M059J (cell line): ENCODE measurements at regions not wholly inside any gene's neighbourhood (a gene's known extent, or its start where the extent isn't known, plus 50 kb on each side); places are given as distances from the start of the nearest gene placed in this dataset.
"Not testable (repeated sequence)": the region's sequence is repeated elsewhere in the genome, so short reads cannot be mapped to it uniquely, and the experiment has no call there.

Source experiments
- DNase-seq: peaks from one replicate; pipeline ENCODE4 v3.0.0-alpha.2; 2012; ENCODE audit warnings: low read depth

DNA sequence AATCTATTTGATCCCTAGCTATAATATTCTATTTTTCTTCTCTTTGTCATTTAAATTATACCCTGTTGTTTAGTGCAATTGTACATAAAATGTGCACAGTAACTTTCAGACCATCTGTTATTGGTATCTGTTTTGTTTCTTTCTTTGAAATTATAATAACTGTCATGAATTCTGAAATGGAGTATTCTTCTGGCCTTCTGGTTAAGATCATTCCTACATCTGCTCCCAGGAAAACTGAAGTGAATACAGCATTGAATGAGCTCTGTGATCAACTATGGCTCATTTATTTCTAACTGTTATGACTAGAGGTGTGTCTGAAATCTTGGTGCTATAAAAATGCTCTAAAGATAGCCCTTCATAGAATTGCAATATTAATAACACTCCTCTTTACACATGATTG, 788.4 kb upstream of the TMEFF2 start:
- no peak for DNase-seq

DNA sequence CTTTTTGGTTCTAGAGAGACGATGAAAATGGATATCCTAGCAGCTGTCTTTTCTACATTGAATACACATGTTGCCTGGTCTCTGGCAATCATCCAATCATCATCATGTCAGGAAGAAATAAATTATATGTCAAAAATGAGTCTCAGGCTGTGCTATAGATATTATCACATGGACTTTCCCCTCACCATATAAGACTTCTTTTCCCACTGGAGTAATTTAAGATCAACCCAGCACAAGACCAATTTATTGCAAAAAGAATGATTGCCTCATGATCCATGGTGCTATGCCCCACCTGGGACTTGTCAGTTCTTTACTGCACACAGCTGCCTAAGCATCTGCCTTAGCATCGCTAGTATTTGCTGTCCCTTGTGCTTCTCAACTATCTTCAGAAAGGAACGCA, 783.7 kb upstream of the TMEFF2 start:
- DNase-seq: no peak

DNA sequence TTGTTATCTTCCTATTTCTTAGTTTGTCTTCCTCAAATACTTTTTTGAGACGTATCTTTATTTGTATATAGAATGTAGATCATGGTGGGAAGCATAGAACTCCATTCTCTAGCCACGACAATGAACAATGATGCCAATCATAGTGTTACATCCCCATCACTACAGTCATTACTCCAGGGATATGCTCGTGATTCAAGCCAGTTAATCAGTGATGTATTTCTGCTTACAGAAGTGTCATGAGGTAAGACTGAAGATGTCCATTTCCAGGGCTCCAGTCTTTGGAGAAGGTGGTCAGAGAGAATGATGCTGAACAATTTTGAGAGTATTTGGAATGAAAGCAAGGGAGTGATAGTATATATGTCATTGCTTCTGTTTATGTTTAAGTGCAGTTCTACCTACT, 777.2 kb upstream of the TMEFF2 start:
- no peak for DNase-seq

DNA sequence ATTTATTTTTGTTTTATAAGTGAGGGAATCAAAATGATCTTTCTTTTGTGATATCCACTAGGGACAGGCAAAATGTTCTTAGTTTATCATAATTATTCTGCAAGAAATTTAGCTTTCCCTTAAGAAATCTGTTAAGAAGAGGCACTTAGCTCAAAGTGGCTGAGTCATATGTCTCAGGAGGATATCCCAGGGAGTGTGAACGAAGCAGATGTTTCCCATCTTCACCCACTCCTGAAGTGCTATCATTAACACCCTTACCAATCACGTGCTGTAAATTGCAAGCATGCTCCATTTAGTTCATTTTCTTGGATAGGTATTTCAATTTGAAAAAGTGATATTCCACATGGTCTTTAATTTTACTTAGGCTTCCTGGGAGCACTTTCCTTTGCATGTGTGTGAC, 774.3 kb upstream of the TMEFF2 start:
- no peak for DNase-seq

DNA sequence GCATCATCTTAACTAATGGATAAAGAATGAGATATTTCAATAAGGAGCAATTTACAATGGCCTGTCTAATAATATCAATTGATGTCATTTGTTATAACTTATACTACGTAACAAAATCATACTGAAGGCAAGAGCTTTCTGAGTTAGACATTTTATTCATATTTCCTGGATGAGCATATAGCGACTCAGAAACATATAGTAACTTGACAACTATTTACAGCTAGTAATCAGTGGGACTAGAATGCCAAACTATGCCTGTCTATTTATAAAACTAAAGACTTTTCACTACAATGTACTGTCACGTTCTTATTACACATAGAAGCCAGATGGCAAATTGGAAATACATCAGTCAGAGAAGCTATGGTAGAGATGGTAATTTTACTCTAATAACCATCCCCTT, 766.2 kb upstream of the TMEFF2 start:
- no peak for DNase-seq

DNA sequence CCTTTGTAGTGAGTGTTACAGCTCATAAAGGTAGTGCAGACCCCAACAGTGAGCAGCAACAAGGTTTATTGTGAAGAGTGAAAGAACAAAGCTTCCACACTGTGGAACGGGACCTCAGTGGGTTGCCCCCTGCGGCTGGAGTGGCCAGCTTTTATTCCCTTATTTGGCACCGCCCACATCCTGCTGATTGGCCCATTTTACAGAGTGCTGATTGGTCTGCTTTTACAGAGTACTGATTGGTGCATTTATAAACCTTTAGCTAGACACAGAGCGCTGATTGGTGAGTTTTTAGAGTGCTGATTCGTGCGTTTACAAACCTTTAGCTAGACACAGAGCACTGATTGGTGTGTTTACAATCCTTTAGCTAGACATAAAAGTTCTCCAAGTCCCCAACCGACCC, 763.9 kb upstream of the TMEFF2 start:
- not testable (repeated sequence) for DNase-seq

DNA sequence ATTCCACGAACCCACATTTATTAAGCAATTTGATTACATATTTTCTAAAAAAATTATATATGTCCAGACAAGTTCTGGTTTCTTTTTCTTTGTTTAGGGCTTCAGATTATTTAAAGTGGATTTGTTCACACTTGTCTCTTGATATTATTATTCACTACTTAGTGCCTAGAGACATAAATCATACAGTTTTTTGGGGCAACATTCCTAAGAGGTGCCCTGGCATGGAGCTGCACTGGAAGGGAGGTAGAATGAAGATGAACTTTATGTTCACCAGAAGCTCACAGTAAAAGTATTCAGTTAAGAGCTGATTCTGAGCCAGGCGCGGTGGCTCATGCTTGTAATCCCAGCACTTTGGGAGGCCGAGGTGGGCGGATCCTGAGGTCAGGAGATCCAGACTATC, 762.7 kb upstream of the TMEFF2 start:
- no peak for DNase-seq

DNA sequence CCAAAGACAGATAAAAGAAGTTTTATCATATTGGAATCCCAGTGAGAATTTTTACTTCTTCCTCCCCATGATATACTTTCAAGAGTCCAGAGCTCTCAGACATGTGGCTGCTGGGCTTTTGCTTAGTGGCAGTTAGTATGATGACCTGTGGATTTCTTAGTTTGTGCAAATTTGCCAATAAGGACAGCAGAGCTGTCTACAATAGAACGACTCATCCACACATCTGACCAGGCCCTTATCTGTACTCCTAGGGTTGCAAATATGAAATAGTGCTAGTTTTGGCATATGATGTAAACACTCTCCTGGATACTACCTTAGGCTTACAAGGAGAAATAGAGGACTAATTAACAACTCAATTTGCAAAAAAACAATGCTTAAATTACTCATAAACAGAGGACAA, 758.4 kb upstream of the TMEFF2 start:
- no peak for DNase-seq

DNA sequence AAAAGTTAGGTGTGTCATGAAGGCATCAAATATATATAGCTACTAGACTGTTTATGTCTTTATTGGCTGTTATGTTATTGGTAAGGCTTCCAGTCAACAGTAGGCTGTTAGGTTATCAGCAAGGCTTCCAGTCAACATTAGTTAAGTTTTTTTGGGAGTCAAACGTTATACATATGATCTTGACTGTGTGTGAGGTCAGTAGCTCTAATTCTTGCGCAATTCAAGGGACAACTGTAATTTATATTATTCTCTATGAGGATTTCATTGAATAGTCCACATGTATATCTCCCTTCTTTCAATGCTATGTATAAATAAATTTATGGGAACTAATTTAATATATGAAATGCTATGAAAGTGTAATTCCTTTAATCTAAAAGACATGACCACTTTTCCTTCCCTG, 757.5 kb upstream of the TMEFF2 start:
- DNase-seq: no peak

DNA sequence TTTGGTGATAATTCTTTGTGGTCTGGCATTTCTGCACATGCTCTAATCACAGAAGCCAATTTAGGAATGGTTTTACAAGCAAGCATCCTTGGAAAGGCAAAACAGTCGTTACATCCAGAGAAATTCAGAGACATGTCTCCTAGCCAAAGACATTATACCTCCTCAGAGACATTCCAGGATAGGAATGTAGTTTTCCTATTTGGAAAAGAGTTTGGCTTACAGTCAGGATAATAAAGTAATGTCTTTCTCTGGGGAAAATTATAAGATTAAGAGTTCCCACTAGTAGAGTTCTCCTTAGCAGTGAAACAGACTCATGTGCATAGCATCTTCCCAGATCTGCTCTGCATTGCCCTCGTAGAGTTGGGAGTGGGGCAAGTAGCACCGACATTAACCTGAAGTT, 753.6 kb upstream of the TMEFF2 start:
- DNase-seq: no peak

DNA sequence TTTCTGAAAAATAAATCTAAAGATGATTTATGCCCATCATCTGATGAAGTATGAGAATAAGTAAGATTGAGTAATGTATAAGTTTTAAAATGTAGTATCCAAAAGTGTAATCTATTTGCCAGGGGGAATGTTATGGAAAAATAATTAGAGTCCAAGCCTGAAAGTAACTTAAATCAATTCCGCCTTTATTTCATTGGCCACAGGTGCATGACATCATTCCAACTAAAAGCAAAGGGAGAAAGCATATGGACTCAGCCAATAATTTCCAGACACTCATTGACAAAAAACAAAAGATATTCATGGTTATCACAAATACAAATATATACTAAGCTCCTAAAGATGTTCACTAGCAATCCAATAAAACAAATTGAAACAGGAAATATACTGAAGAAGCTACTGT, 752.6 kb upstream of the TMEFF2 start:
- DNase-seq: no peak

DNA sequence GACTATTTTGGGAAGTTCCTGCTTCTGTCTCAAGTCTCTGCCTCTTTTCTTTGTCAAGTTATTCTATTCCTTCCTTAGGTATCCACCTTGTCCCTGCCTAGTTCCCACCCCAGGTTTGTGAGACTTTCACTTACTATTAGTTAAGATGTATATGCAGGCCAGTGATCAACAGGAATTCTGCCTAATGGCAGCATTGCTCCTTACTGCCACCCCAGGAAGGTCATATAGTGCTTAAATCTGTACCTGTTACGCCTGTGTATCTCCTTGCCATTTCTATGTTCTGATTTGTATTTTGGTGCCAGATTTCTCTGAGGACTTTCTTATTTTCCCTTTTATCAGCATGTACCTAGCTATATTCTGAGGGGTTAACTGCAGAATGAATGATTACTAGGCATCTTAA, 746.0 kb upstream of the TMEFF2 start:
- no peak for DNase-seq

DNA sequence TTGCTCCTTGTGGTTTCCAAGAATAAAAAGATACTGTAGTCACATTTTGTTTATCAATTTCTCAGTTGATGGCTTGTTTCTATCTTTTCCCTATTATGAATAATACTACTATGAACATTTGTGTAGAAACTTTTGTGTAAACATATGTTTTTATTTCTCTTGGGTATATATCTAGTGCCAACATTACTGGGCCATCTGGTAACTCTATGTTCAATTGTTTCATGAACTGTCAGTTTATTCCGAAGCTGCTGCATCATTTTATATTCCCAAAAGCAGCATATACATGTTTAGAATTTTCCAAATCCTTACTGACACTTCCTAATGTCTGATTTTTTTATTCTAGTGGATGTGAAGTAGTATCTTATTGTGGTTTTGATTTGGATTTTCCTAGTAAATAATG, 737.6 kb upstream of the TMEFF2 start:
- no peak for DNase-seq

DNA sequence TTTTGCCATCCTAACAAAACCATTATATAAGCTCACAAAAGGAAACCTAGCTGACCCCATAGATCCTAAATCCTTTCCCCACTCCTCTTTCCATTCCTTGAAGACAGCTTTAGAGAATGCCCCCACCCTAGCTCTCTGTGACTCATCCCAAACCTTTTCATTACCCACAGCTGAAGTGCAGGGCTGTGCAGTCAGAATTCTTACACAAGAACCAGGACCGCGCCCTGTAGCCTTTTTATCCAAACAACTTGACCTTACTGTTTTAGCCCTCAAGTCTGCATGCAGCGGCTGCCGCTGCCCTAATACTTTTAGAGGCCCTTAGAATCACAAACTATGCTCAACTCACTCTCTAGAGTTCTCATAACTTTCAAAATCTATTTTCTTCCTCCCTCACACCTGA, 726.9 kb upstream of the TMEFF2 start:
- not testable (repeated sequence) for DNase-seq

DNA sequence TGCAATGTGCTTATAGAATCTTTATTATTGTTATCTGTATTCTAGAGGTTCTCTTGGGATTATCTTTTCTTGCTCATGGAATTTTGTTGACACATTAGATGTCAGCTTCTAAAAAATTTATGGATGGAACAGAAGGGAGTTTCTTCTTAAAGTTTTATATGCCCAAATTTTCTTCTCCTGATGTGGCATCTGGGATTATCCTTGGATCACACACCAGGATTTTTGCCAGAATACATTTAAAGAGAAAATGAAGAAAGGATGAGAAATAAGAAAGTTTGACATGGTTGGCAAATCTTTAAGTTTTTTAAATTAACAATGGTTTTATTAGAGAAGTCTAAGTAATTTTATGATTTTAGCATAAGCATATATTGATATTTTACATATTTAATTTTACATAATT, 706.7 kb upstream of the TMEFF2 start:
- DNase-seq: no peak

DNA sequence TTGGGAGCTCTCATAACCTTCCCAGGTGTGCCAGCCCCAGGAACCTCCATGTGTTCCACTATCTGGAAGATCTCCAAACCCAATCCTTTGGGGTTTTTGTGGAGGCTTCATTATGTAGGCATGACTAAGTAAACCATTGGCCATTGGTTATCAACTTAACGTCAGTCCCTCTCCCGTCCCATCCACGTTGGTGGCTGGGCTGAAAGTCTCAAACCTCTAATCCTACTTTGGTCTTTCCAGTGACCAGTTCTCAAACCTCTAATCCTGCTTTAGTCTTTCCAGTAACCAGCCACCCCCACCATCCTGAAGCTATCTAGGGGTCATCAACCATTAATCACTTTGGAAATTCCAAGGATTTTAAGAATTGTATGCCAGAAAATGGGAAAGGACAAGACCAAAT, 704.7 kb upstream of the TMEFF2 start:
- DNase-seq: no peak

DNA sequence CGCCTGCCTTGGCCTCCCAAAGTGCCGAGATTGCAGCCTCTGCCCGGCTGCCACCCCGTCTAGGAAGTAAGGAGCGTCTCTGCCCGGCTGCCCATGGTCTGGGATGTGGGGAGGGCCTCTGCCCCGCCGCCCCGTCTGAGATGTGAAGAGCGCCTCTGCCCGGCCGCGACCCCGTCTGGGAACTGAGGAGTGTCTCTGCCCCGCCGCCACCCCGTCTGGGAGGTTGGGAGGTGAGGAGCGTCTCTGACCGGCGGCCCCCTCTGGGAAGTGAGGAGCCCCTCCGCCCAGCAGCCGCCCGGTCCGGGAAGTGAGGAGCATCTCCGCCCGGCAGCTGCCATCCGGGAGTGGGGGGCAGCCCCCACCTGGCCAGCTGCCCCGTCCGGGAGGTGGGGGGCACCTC, 699.2 kb upstream of the TMEFF2 start:
- not testable (repeated sequence) for DNase-seq

DNA sequence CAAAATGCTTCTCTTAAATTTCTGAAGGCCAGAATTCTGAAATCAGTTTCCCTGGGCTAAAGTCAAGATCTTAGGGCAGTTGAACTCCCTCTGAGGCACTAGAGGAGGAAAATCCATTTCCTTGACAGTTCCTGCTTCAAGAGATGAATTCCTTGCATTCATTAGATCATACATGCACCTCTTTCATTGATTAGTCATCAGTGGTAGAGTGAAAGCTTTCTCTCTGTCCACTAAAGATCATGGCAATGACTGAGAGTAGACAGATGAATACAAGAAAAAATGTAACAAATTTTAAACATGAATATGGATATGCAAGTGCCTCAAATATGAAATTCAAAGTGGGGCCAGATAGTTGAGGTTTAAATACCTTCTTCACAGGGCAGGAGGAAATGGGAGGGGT, 693.4 kb upstream of the TMEFF2 start:
- DNase-seq: no peak

DNA sequence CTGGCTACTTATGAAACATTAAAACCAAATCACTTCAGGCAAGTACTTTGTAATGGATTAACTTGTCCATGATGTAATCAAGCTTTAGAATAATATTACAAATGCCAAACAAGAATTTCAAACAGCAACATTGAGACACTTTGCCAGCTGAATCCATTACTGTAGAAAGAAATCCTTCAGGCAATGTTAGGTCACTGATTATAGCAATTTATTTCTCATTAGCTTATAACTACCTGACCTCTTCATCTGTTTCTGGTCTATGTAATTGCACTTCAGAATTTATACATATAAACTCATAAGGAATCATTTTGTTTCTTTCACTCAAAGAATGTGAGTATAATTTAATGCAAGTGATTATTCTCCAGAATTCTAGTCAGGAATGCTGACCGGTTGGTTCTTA, 692.6 kb upstream of the TMEFF2 start:
- DNase-seq: no peak

DNA sequence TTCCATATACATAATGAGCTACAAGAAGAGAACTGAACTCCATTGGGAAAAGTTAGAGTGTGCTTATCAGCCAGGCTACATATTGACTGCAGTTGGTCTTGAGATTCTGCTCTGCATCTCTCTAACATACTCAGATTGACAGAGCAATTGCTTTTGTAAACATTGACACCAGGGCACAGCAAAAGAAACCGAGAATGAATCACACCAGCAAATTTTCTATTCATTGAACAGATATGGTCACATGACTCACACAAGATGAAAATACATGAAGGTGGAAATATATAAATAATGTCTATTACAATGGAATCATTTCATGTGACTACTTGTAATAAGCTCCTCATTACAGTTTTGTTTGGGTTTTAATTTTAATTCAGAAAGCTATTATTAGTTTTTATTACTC, 691.9 kb upstream of the TMEFF2 start:
- DNase-seq: no peak

DNA sequence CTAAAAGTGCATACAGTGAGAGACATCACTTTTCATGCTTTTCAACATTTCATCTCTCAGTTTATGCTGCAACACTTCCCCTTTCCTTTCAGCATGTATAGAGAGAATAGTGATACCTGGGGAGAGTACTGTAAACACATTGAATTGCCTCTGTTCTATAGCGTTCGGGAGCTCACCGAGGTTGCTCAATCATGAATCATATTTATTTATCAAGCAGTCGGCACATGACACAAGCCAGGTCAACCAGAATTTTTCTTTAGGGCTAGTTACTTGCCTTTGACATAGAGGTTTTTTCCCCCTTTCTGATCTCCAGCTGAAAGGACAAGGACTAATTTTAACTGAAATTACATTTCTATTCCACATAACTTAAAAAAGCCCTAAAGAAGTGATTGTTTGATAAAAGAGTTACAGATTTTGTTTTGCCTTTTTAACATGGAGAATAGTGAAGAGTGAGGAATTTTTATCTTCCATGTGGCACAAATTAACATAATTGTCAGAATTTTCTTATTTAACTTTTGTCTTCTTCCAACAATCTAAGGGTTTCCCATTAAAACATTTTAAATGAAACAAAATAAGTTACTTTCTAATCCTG, 690.9 kb upstream of the TMEFF2 start:
- DNase-seq: no peak

DNA sequence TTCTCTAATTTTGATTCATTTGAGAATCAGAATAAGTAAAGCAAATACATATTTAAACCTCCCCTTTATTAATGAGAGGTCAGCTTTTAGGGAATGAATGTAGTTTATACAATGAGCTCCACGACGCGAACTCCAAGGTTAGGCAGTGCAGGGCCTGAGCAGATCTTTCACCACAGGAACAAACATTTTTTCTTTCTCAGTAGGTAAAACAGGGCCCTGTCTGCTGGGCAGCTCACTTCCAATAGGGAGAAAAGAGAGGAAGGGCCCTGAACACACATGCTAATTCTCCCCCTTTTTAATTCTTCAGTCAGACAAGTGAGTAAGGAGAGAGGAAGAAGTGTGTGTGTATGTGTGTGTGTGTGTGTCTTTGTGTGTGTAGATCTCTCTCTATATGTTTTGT, 682.4 kb upstream of the TMEFF2 start:
- DNase-seq: no peak

DNA sequence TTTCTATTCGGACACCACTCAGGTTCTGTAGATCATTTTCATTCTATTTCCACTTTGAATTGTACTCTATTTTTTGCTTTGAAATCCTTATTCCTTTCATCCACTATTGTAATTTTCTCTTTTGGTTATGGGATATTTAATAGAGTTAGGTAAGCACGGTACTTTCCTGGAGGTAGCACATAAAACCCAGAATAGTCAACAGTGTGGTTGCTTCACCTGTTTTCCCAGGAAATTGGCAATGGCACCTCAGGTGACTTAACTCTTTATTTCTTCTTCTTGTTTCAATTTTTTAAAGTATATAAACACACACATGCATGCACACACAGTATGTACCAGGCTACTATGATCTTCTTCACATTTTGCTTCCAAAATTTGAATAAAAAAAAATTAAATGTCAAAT, 682.0 kb upstream of the TMEFF2 start:
- no peak for DNase-seq

DNA sequence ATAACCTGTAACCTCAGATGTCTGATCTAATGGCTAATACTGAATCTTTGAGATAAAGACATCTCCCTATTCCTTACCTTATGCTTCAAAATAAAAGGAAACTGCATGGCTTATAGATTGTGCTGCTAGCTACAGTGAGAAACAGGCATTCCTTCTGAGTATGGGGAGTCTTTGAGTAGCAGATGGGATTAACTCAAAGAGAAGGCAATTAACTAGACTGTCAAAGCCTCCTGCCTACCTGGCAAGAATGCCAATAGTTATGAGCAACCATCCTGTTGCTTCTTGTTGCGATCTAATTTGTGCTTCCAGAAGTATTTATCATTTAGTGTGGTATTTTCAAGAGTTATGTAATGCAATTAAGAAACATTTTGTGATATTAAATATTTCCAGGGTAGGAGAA, 660.0 kb upstream of the TMEFF2 start:
- DNase-seq: no peak

DNA sequence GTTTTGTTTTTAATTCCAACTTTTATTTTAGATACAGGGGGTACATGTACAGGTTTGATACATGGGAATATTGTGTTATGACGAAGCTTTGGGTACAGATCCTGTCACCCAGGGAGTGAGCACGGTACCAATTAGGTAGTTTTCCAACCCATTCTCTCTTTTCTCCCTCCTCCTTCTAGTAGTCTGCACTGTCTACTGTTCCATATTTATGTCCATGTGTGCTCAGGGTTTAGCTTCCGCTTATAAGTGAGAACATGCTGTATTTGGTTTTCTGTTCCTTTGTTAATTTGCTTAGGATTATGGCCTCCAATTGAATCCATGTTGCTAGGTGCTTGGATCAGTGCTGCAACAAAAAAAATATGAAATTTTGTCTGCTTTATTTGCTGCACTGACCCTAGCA, 659.3 kb upstream of the TMEFF2 start:
- no peak for DNase-seq
